HPDE6-E6E7 (cell line): ENCODE measurements at regions not wholly inside any gene's neighbourhood (a gene's known extent, or its start where the extent isn't known, plus 50 kb on each side); places are given as distances from the start of the nearest gene placed in this dataset.
"Not testable (repeated sequence)": the region's sequence is repeated elsewhere in the genome, so short reads cannot be mapped to it uniquely, and the experiment has no call there.

ENCODE experiments used
- DNase-seq: peaks from one replicate; pipeline ENCODE4 v3.0.0; 2011; ENCODE audit warnings: missing footprints; ENCODE audit errors: extremely low spot score

GRCh38 chr14:30159374-30159773, 231.7 kb upstream of the PRKD1 start:
- no peak for DNase-seq

- DNase-seq: no peak
These were observed 233.0 kb upstream of the PRKD1 start for GRCh38 chr14:30160608-30161007.

GRCh38 chr14:30162066-30162465, 234.4 kb upstream of the PRKD1 start:
- no peak for DNase-seq

- no peak for DNase-seq
These were observed 237.6 kb upstream of the PRKD1 start for GRCh38 chr14:30165255-30165654.

- DNase-seq: no peak
These were observed 250.1 kb upstream of the PRKD1 start for GRCh38 chr14:30177781-30178180.

GRCh38 chr14:30179381-30180130, 251.9 kb upstream of the PRKD1 start:
- DNase-seq: no peak

- no peak for DNase-seq
These were observed 252.6 kb upstream of the PRKD1 start for GRCh38 chr14:30180219-30180618.

GRCh38 chr14:30185832-30186231, 258.2 kb upstream of the PRKD1 start:
- DNase-seq: no peak

GRCh38 chr14:30191639-30192279, 264.1 kb upstream of the PRKD1 start:
- no peak for DNase-seq

- no peak for DNase-seq
These were observed 265.5 kb upstream of the PRKD1 start for GRCh38 chr14:30193101-30193500.

GRCh38 chr14:30193845-30194501, 266.3 kb upstream of the PRKD1 start:
- no peak for DNase-seq

- DNase-seq: no peak
These were observed 267.1 kb upstream of the PRKD1 start for GRCh38 chr14:30194741-30195148.

GRCh38 chr14:30195941-30196340, 268.3 kb upstream of the PRKD1 start:
- DNase-seq: no peak

- no peak for DNase-seq
These were observed 269.2 kb upstream of the PRKD1 start for GRCh38 chr14:30196861-30197260.

GRCh38 chr14:30198720-30199119, 271.1 kb upstream of the PRKD1 start:
- DNase-seq: not testable (repeated sequence)

GRCh38 chr14:30204431-30204980, 276.9 kb upstream of the PRKD1 start:
- DNase-seq: no peak

GRCh38 chr14:30209136-30209535, 281.5 kb upstream of the PRKD1 start:
- no peak for DNase-seq

GRCh38 chr14:30210630-30211029, 283.0 kb upstream of the PRKD1 start:
- DNase-seq: peak; percentile 20

- no peak for DNase-seq
These were observed 283.7 kb upstream of the PRKD1 start for GRCh38 chr14:30211326-30211725.

- no peak for DNase-seq
These were observed 286.4 kb upstream of the PRKD1 start for GRCh38 chr14:30214014-30214413.

GRCh38 chr14:30214461-30215090, 286.9 kb upstream of the PRKD1 start:
- DNase-seq: peak; percentile 35

- no peak for DNase-seq
These were observed 291.3 kb upstream of the PRKD1 start for GRCh38 chr14:30218907-30219306.
